Hematopoietic multipotent progenitor cell treated with erythropoietin and hydrocortisone succinate and interleukin-3 and kit ligand, for 15 days (in vitro differentiated cells): ENCODE measurements at regions not wholly inside any gene's neighbourhood (a gene's known extent, or its start where the extent isn't known, plus 50 kb on each side); places are given as distances from the start of the nearest gene placed in this dataset.
A peak's percentile ranks its signal among the peaks of the same experiment; 100 is the strongest.

Experiments used
- DNase-seq: peaks from one replicate; pipeline ENCODE4 v3.0.0-alpha.2; 2015; ENCODE audit warnings: low spot score

DNA sequence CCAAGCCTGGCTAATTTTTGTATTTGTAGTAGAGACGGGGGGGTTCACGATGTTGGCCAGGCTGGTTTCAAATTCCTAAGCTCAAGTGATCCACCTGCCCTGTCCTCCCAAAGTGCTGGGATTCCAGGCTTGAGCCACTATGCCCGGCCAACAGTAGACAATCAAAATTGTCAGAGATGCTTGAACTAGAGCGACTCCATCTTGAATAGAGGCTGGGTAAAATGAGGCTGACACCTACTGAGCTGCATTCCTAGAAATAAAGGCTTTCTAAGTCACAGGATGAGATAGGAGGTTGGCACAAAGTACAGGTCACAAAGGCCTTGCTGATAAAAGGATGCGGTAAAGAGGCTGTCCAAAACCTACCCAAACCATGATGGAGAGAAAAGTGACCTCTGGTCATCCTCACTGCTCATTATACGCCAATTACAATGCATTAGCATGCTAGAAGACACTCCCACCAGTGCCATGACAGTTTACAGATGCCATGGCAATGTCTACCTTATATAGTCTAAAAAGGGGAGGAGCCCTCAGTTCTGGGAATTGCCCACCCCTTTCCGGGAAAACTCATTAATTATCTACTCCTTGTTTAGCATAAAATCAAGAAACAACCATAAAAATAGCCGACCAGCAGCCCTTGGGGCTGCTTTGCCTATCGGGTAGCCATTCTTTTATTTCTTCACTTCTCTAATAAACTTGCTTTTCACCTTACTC, 134.5 kb downstream of the BAMBI start:
- DNase-seq, result no peak

DNA sequence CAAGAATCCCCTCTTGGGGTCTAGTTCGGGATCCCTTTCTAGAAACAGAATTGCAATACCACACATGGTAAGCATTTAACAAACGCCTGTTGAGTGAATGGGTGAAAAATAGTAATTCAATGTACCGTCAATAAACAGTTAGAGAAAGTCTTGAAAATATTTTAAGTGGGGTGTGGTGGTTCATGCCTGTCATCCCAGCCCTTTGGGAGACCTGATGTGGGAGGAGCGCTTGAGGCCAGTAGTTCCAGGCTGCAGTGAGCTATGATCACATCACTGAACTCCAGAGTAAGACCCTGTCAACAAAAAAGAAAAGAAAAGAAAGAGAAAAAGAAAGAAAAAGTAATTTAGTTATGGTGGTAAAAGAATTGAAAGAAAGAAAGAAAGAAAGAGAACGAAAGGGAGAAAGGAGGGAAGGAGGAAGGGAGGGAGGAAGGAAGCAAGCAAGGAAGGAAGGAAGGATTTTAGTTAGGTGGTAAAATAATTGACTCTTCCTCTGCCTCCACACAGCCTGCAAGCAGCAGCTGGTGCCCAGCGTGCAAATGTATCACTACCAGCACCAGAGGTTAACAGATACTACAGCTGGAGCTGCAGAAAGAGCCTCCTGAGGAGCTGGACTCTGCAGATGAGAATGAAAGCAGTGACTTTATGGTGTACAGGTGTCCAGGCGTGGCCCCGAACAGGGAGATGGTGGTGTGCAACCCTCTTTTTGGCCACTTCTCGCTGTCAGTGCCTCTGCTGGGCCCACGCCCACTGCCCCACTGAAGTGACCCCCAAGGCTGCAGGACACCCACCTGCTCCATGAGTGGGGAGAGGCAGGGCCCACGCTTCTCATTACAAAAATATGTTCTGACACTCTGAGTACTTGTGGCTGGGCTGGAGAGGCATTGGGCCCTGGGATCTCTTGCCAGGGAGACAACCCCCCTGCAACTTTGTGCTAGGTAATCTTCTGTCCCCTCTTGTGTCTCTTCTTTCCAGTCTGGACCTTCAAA, 135.4 kb downstream of the BAMBI start:
- no peak for DNase-seq

DNA sequence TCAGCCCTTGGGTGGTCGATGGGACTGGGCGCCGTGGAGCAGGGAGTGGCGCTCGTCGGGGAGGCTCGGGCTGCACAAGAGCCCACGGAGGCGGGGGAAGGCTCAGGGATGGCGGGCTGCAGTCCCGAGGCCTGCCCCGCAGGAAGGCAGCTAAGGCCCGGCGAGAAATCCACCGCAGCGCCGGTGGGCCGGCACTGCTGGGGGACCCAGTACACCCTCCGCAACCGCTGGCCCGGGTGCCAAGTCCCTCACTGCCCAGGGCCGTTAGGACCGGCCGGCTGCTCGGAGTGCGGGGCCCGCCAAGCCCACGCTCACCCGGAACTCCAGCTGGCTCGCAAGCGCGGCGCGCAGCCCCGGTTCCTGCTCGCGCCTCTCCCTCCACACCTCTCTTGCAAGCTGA, 138.4 kb downstream of the BAMBI start:
- DNase-seq, result no peak

DNA sequence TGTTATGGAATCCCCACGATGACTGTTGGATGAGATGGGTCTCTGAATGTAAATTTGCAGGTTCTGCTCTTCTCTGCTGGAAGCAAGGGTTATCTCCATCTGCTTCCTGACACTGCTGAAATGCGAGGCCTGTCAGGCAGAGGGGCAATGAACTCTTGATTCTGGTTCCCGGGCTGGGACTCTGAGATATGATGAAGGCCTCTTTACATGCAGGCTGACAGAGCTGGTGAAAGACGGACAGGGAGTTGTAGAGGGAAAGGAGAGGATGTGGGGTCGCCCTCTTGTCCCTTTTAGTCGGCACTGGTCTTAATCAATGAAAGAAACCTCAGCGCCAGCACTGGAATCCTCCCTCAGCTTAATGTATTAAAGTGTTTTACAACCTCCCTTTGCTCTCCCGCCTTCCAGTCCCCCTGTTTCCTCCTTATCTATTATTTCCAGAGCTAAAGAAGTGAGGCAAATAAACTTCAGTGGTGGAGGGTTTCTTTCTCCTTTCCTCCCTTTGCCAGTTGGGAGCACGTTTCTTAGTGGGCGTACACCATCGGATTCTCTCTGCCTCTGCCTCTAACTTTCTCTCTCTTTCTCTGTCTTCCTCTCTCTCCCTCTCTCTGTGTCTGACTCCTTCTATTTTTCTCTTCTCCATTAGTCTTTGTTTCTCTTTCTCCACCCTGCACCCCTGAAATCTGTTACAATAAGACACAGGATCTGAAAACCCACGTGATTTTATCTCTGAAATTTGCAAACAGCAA, 145.6 kb downstream of the BAMBI start:
- no peak for DNase-seq

DNA sequence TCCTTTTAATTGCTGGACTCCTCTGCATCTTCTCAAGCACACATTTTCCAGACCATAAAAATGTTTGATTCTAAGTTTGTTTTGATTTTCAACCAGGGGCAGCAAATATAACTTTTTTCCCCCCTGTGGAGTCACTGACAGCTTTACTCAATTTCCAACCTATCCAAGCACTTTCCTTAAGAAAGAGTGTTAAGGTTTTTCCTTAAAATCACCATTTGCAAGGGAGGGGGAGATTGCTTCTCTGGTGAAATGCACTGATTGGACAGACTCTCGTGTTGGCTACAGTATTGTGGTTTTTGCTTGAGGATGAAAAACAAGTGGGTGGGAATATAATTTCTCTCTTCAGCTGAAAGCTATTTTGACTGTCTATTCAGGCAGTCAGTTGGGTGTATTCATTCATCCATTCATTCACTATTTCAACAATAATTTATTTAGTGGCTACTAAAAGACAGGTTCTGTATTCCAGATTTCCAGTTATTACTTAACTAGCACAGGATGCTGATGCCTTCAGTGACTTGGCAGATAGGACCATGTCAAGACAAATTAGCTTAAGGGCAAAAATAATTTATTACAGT, 146.3 kb downstream of the BAMBI start:
- no peak for DNase-seq

DNA sequence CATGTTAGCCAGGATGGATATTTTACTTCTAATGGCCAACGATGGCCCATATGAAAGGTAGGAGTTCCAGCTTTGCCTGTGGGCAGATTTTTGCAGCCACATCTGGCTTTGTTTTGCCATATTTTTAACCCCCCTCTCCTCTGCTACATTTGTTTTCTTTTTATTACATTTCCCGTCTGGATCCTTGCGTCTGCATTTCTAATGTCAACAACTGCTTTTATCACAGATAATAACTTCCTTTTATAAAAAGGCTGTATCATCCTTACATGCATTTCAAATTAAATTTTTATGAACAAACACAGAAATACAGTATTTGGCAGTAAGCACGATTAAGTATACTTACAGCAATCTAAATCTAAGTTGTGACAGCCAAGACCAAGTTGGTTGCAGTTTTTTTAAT, 156.0 kb downstream of the BAMBI start:
- no peak for DNase-seq

DNA sequence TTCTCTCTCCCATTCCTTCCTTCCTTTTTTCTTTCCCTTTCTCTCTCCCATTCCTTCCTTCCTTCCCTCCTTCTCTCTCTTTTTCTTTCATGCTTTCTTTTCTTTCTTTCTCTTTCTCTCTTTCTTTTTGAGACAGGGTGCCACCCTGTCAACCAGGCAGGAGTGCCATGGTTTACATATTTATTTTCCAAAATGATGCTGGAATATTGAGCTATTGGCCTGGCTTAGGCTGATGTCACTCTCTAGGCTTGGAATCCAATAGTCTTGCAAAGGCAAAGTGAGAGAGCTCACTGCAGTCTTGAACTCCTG, 159.1 kb downstream of the BAMBI start:
- no peak for DNase-seq

DNA sequence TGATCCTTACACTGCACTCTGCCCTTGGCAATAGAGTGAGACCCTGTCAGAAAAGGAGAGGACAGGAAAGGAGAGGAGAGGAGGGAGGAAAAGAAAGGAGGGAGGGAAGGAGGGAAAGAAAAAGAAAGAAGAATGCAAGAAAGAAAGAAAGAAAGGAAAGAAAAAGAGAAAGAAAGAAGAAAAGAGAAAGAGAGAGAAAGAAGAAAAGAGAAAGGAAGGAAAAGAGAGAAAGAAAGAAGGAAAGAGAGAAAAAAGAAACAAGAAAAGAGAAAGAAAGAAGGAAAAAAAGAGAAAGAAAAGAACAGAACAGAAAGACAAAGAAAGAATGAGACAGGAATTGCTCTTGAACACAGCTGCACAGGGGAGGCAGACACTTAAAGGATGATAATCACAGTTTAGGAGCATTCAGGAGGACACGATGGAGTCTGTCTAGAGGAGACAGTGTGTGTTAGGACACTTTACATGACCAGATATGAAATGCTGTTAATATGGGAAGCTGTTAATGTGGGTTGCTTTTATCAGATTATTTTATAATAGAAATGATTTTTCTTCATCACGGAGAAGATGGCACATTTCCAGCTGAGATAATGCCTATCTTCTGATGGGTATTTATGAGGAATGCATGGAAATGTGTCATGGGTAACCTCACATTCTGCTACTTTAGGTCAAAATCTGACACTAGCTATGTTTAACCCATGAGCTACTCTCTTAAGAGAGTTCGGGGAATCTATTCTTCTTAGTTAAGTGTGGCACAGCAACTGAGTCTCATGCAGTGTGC, 160.5 kb downstream of the BAMBI start:
- DNase-seq, result no peak

DNA sequence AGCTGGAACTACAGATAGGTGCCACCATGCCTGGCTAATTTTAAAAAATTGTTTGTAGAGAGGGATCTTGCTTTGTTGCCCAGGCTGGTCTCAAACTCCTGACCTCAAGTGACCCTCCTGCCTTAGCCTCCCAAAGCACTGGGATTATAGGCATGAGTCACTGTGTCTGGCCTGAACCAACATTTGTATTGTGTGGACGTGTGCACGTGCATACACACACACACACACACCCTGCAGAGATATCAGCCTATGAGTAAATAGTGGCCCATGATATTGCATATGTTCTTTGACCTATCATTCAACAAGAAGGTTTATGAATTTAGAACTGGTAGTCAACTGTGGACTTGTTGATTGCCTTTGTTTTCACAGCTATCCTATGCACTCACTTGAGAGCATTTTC, 161.6 kb downstream of the BAMBI start:
- DNase-seq, result no peak

DNA sequence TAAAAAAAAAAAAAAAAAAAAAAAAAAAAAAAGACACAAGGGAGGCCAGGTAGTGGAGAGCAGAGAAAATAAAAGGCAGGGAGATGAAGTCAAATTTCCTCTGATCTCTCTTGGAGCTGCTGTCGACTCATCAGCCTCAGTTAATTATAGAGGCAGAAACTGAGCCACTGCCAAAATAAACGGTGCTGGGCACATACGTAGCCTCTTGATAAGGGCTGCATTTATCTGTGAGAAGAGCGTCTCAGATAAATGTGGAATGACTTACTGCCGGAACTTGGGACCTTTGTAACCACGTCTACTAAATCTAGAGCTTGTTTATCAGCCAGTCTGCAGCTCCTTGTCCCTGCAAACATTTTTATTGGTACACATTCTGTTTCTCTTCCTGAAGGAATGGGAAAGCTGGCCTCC, 162.3 kb downstream of the BAMBI start:
- DNase-seq, result peak; percentile 14

DNA sequence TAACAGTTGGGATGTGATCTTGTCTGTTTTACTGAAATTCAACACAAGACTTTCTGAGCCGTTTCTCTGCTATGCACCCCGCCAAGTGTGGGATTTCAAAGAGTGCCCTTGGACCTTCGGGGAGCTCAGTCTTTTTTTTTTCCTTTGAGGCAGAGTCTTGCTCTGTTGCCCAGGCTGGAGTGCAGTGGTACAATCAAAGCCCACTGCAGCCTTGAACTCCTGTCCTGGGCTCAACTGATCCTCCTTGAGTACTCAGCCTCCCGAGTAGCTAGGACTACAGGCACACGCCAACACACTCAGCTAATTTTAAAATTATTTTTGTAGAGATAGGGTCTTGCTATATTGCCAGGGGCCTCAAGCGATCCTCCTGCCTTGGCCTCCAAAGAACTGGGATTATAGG, 162.9 kb downstream of the BAMBI start:
- no peak for DNase-seq

DNA sequence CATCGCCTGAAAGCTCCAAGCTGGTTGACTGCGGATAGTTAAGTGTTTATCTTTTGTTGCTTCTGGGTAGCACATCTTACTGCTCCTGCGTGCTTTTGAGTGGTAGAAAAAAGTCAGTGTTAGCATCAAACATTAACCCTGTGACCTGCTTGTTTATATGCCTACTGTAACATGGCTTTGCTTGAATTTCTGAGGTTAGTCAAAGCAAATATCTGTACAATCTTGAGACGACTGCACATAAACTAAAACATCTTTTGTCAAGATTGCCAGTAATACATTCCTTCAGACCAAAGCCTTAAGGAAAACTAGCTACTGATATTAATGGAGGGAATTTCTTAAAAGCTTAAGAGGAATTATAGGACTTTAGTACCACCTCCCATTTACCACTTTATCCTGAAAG, 163.7 kb downstream of the BAMBI start:
- DNase-seq, result no peak

DNA sequence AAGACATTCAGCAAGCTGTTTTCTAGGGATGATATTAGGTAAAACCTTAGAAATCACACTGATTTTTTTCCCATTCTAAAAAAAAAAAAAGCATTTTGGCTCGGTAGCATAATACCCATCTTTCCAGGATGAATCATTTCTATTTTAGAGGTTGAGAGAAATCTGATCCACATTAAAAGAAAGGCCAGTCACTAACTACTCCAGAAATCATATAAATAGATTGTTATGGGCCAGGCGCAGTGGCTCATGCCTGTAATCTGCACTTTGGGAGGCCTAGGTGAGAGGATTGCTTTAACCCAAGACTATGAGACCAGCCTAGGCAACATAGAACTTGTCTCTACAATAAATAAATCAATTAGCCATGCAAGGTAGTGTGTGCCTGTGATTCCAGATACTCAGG, 164.3 kb downstream of the BAMBI start:
- no peak for DNase-seq

DNA sequence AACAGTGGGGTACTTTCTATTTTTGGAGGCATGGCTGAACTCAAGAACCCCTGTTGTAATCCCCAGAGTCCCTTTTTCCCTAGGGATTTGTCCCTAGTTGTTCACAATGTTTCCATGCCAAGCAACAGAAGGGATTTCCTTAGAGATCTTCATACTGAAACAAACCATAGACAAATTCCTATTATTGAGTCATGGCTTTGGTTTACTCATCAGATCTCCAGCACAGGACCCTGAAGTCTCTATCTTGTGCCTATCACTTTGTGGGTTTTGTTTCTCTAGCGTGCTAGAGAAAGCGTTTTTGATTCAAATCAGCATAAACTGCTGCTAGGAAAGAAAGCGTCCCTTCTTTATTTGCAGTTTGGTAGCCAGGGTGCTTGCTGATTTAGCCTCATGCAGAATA, 165.0 kb downstream of the BAMBI start:
- no peak for DNase-seq

DNA sequence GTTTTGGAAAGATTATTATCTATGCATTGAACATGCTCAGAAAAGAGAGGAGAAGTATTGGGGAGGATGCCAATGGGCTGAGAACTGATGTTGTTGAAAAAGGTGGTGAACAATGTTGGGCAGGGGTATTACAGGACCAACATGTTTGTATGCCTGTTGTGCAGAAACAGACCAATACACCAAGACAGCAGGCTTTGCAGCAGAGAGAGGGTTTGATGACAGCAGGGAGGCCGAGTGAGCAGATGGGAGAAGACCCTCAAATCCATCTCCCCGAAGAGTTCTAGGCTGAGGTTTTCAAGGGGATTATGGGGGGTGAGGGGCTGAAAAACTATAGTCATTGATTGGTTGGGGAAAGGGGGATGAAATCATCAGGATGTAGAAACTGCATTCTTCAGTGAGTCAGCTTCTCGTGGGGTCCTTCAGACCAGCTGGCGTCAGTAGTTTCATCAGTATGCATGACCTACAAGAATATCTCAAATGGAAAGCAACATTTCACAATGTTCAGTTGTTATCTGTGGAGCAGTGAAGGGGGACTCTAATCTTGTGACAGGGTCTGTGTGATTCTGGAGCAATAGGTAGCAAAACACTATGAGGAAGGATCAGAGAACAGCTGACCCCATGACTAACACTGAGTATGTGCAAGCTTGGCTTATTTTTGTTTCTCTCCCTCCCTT, 167.8 kb downstream of the BAMBI start:
- DNase-seq, result no peak

DNA sequence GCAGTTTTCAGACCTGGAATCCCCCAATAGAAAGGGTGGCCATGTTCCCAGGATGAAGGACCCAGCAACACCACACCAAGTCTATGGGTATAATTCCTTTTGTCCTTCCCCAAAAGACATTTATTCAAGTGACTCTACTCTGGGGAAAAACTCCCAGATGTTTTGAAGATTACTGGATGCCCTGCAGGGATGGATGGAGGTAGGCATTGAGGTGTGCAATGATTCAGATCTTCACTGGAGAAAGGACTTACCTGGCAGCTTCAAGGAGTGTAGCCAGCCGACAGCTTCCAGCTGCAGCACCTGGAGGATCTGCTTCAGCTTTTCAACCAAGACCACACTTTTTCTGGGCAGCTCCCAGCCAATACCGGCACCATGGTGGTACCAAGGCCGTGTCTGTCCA, 172.0 kb downstream of the BAMBI start:
- no peak for DNase-seq

DNA sequence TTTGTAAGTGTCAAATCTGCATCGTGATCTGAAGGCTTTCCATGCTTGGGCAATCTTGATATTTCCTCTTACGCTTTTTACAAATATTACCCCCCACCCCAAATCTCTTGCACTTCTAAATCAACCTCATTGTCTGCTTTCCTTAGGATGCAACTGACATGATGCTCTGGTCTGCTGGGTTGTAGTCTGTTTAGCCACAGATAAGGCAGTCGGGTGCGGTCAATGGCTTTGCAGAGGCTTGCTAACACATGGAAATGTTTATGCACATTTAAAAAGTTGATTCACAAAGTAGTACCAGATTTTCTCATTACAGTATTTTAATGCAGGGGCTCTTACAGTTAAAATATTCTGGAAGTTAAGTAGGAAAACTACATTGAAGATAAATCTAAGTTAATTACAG, 172.5 kb downstream of the BAMBI start:
- DNase-seq, result no peak

DNA sequence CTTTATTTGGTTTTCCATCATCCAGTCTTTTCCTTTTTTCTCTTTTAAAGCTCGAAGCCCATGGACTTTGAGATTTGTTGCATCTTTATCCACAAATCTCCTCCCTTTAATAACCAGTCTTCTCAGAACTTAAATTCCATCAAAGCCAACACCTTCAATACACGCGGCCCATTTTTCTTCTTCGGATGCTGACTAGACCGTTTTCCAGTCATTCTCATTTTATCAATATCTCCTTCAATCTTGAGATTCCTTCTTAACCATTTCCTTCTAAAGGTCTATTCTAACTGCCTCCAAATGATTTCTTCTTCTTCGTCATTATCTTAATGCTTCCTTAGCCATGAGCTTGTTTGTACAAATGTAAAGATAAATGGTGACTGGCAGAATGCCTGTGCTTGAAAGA, 173.5 kb downstream of the BAMBI start:
- DNase-seq, result no peak

DNA sequence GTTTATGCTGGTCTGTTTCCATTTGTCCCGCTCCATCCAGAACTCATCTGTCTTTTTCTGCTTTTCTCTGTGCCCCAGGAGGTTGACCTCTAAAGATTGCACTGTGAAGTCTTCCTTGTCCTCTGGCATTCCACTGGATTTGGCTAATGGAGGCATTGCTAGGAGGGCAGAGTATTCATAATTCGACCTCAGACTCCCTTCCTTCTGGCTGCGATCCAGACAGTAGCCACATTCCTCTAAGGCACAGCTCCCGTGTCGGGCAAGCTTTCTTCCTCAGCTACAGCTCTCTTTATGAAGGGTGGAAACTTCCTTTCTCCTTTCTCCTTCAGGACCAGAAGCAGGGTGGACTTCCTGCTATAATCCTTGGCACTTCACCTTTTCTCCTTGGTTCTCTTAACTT, 175.9 kb downstream of the BAMBI start:
- DNase-seq, result no peak

DNA sequence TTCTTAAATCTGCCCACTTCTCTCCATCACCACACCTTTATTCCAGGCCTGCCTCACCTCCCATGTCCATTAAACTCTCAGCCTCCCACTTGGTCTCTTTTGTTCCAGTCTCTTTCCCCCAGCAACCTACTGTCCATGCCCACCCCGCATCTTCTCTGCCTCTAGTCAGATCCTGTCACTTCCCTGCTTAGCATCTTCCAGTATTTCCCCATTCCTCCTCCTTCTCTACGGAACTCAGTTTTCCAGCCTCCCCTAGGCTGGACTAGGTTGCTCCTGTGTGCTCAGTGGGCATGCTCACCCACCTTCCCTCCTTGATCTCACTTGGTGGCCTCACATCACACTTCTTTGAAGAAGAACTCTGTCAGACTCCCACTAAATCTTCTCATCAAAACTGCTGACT, 179.8 kb downstream of the BAMBI start:
- DNase-seq, result no peak

DNA sequence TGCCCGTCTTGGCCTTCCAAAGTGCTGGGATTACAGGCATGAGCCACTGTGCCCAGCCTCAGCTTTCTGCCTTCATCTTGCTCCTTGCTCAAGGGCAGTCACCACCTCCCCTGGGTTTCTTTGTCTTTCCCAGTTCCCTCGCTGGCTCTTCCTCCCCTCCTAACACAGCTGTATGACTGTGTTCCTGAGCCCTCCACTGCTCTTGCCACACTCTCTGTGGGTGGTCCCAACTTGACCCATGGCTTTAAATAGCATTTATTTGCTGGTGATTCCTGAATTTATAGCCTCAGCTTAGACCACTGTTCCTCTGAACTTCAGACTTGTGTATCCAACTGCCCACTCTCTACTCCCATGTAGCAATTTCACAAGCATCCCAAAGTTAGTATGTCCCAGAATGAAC, 181.3 kb downstream of the BAMBI start:
- DNase-seq, result no peak
